GM12878 (cell line): ENCODE measurements at regions not wholly inside any gene's neighbourhood (a gene's known extent, or its start where the extent isn't known, plus 50 kb on each side); places are given as distances from the start of the nearest gene placed in this dataset.

Source experiments
- ATAC-seq: fragments of 200-7000 bp; cut with Tn5 transposase; 3 replicates; pipeline ENCODE4 v1.9.1; 2020; ENCODE audit warnings: mild to moderate bottlenecking, moderate library complexity
- BruUV-seq: library from RNA; stranded (reverse); fragments of 400-500 nt; replicated peaks from 2 replicates; lab custom pipeline; 2021; lab: Mats Ljungman, UMichigan
- CTCF ChIA-PET: fragments of 300-600 bp; sonication (Branson Sonifier 250); formaldehyde crosslinking; extraction: SDS; loops from one replicate; lab custom pipeline; 2021; ENCODE audit warnings: inconsistent platforms; lab: Yijun Ruan, JAX
- POLR2A ChIA-PET: fragments of 350-600 bp; formaldehyde crosslinking; extraction: SDS; loops from one replicate; lab custom pipeline; 2021; ENCODE audit warnings: inconsistent platforms; lab: Charles Lee
- RAD21 ChIA-PET: fragments of 300-600 bp; sonication (Branson Sonifier 250); formaldehyde crosslinking; loops from one replicate; lab custom pipeline; 2023; ENCODE audit warnings: antibody characterized with exemption; ENCODE audit not compliant: unreplicated experiment; lab: Charles Lee
- SMC1A ChIA-PET: fragments of 300-600 bp; sonication (Branson Sonifier 250); formaldehyde crosslinking; loops from one replicate; lab custom pipeline; 2023; ENCODE audit not compliant: unreplicated experiment, uncharacterized antibody; lab: Charles Lee
- DNase-seq: peaks from one replicate; pipeline ENCODE4 v3.0.0-alpha.2; 2011; ENCODE audit warnings: low read depth, low spot score
- FAIRE-seq: peaks from 3 replicates; lab custom pipeline; 2011; peaks lifted over from hg19 to GRCh38; lab: Jason Lieb, UNC
- H2AFZ ChIP-seq: 2 replicates; pipeline ENCODE4 v1.6.0; 2011; ENCODE audit warnings: low read depth, low read length, control low read depth; ENCODE audit not compliant: control insufficient read depth
- H3K27ac ChIP-seq: 2 replicates; pipeline ENCODE4 v1.5.1; 2011; ENCODE audit warnings: control low read depth; ENCODE audit not compliant: control insufficient read depth, insufficient read depth
- H3K27me3 ChIP-seq, 2 experiments: replicated peaks in 1 of 2; 2 replicates each; pipeline versions ENCODE4 v1.6.0 to v1.6.1; 2011; ENCODE audit warnings: low read length in 1 of 2; ENCODE audit not compliant: control insufficient read depth in 2 of 2, insufficient read depth in 2 of 2
- H3K36me3 ChIP-seq, 2 experiments: 2 replicates each; pipeline ENCODE4 v1.5.1; 2011; ENCODE audit warnings: low read length in 1 of 2; ENCODE audit not compliant: control insufficient read depth in 2 of 2, insufficient read depth in 2 of 2
- H3K4me1 ChIP-seq: 2 replicates; pipeline ENCODE4 v1.6.1; 2011; ENCODE audit warnings: mild to moderate bottlenecking, low read length, moderate library complexity, mixed read lengths; ENCODE audit not compliant: control insufficient read depth, insufficient read depth
- H3K4me2 ChIP-seq: 2 replicates; pipeline ENCODE4 v1.6.0; 2011; ENCODE audit warnings: control low read depth; ENCODE audit not compliant: control insufficient read depth, insufficient read depth
- H3K4me3 ChIP-seq: fragments of 200-600 bp; sonication (generic); 2 replicates; pipeline ENCODE4 v1.5.1; 2016
- H3K79me2 ChIP-seq: 2 replicates; pipeline ENCODE4 v1.6.0; 2011; ENCODE audit warnings: low read length; ENCODE audit not compliant: control insufficient read depth, insufficient read depth
- H3K9ac ChIP-seq: 2 replicates; pipeline ENCODE4 v1.8.0; 2011; ENCODE audit warnings: low read length, control low read depth, mixed read lengths; ENCODE audit not compliant: control insufficient read depth, insufficient read depth
- H3K9me3 ChIP-seq: replicated peaks from 3 replicates; pipeline ENCODE4 v1.5.1; 2011; ENCODE audit warnings: mild to moderate bottlenecking, low read length; ENCODE audit not compliant: control insufficient read depth, insufficient read depth
- H4K20me1 ChIP-seq: 2 replicates; pipeline ENCODE4 v1.6.0; 2011; ENCODE audit not compliant: control insufficient read depth, insufficient read depth
- BCLAF1 ChIP-seq: fragments of 450-650 bp; IDR thresholded peaks from 2 replicates; pipeline ENCODE4 v1.6.1; 2017; ENCODE audit warnings: antibody characterized with exemption, mild to moderate bottlenecking, moderate library complexity
- CBX3 ChIP-seq: fragments of 200-600 bp; sonication (generic); IDR thresholded peaks from 2 replicates; pipeline ENCODE4 v1.6.1; 2016; ENCODE audit warnings: low read depth, borderline replicate concordance
- CHD1 ChIP-seq: IDR thresholded peaks from 2 replicates; pipeline ENCODE4 v1.6.1; 2012; ENCODE audit warnings: low read depth, low read length, improper control_type of control experiment
- CHD2 ChIP-seq: IDR thresholded peaks from 2 replicates; pipeline ENCODE4 v1.6.1; 2011; ENCODE audit warnings: low read depth, low read length, improper control_type of control experiment, borderline replicate concordance
- ELK1 ChIP-seq: IDR thresholded peaks from 2 replicates; pipeline ENCODE4 v1.6.1; 2012; ENCODE audit warnings: low read depth, low read length, improper control_type of control experiment
- ETV6 ChIP-seq, 2 experiments: fragments of 450-650 bp in 1 of 2; IDR thresholded peaks in 1 of 2; conservative IDR thresholded peaks in 1 of 2; 2 replicates each; pipeline ENCODE4 v1.6.1; 2014; ENCODE audit warnings: antibody characterized with exemption in 1 of 2, borderline replicate concordance in 1 of 2, low read depth in 1 of 2, mild to moderate bottlenecking in 1 of 2, moderate library complexity in 1 of 2
- KAT2A ChIP-seq: conservative IDR thresholded peaks from 2 replicates; pipeline ENCODE4 v1.6.1; 2011; ENCODE audit warnings: low read depth, low read length; ENCODE audit not compliant: control insufficient read depth
- KDM1A ChIP-seq: fragments of 200-600 bp; sonication (generic); IDR thresholded peaks from 2 replicates; pipeline ENCODE4 v1.6.1; 2016; ENCODE audit warnings: borderline replicate concordance
- RBBP5 ChIP-seq: fragments of 200-600 bp; sonication (generic); conservative IDR thresholded peaks from 2 replicates; pipeline ENCODE4 v1.6.1; 2016
- SMAD5 ChIP-seq: IDR thresholded peaks from 2 replicates; pipeline ENCODE4 v1.6.1; 2016; ENCODE audit warnings: antibody characterized with exemption, low read depth
- SREBF2 ChIP-seq: IDR thresholded peaks from 2 replicates; pipeline ENCODE4 v1.6.1; 2012; ENCODE audit warnings: mild to moderate bottlenecking, low read length
- STAT1 ChIP-seq: fragments of 450-650 bp; conservative IDR thresholded peaks from 2 replicates; pipeline ENCODE4 v1.6.1; 2014; ENCODE audit warnings: antibody characterized with exemption, mild to moderate bottlenecking
- STAT3 ChIP-seq: IDR thresholded peaks from 2 replicates; pipeline ENCODE4 v1.6.1; 2011; ENCODE audit warnings: low read depth, low read length, improper control_type of control experiment
- ZSCAN29 ChIP-seq: fragments of 450-650 bp; IDR thresholded peaks from 2 replicates; pipeline ENCODE4 v1.6.1; 2017; ENCODE audit warnings: mild to moderate bottlenecking, moderate library complexity
- ZZZ3 ChIP-seq: IDR thresholded peaks from 2 replicates; pipeline ENCODE4 v1.6.1; 2011; ENCODE audit warnings: low read depth; ENCODE audit not compliant: control insufficient read depth, insufficient read length
- WGBS: methylation state at CpG from one replicate; pipeline ENCODE4 v1.1.6; 2016; ENCODE audit warnings: low lambda C conversion rate; ENCODE audit not compliant: insufficient replicate concordance, insufficient coverage; ENCODE audit errors: missing lambda C conversion rate; 5-methylcytosine and 5-hydroxymethylcytosine counted together
- in situ Hi-C: fragments of 300-500 bp; cut with MboI; formaldehyde crosslinking; loops from 9 replicates; pipeline ENCODE4 v1.14.3; 2018; ENCODE audit warnings: mixed read lengths
- intact Hi-C: fragments of 100-400 bp; cut with micrococcal nuclease; formaldehyde crosslinking; loops from one replicate; pipeline ENCODE4 v1.14.2; 2022; ENCODE audit not compliant: unreplicated experiment

GRCh38 chr10:32143302-32143847 lies 87.2 kb upstream of the KIF5B start:
- DNase-seq (no peak), ATAC-seq (no peak), FAIRE-seq (no peak)
- BruUV-seq, result no TSS peak
- H3K9me3 ChIP-seq, result no peaks in the 10 kb centered on the region
- no peaks in the 10 kb centered on the region for H3K79me2 ChIP-seq
- no peak overlapping the region for H3K4me2 ChIP-seq
- H3K27me3 ChIP-seq, result no peaks in the 10 kb centered on the region
- no peaks in the 10 kb centered on the region for H3K4me1 ChIP-seq
- in situ Hi-C loops, result no loop called here
- H3K36me3 ChIP-seq, result no peaks in the 10 kb centered on the region
- TF ChIP-seq KAT2A (no peak), RBBP5 (no peak), ETV6 (conservative IDR thresholded peaks at IDR 0.05 in 1 of 2, IDR thresholded peaks at IDR 0.05 in 1 of 2; ENCODE audit: borderline replicate concordance in 1 of 2, low read depth in 1 of 2) (no peak), CHD2 (no peak)
- TF ChIP-seq, all 136 proteins: peak for 0
- no peak overlapping the region for H2AFZ ChIP-seq
- no peak overlapping the region for H3K4me3 ChIP-seq
- SMC1A ChIA-PET, result no interaction called here
- H3K27ac ChIP-seq, result no peak overlapping the region
- POLR2A ChIA-PET, result interaction anchor here (0.6 kb wide), 1 partner anchor 34 kb away, joined by 3 read pairs; no protein-coding TSS in a partner anchor
- WGBS, result 71% methylated on average over 7 of the region's 7 CpGs
- CTCF ChIA-PET, result no interaction called here
- intact Hi-C loops, result no loop called here
- H3K9ac ChIP-seq, result no peak overlapping the region
- H4K20me1 ChIP-seq, result no peaks in the 10 kb centered on the region
- RAD21 ChIA-PET, result no interaction called here

GRCh38 chr10:32142646-32143045 lies 86.4 kb upstream of the KIF5B start:
- no peak for DNase-seq
- Histone ChIP-seq H2AFZ (no peak overlapping the region), H3K4me3 (no peak overlapping the region), H3K4me2 (no peak overlapping the region), H4K20me1 (no peaks in the 10 kb centered on the region), H3K36me3 (no peaks in the 10 kb centered on the region), H3K79me2 (no peaks in the 10 kb centered on the region), H3K27ac (no peak overlapping the region), H3K9me3 (no peaks in the 10 kb centered on the region), H3K9ac (no peak overlapping the region), H3K27me3 (no peaks in the 10 kb centered on the region), H3K4me1 (no peaks in the 10 kb centered on the region)
- RAD21 ChIA-PET, result no interaction called here
- BruUV-seq, result no TSS peak
- SMC1A ChIA-PET, result interaction anchor here (1.0 kb wide), 1 partner anchor 281 kb away, joined by 3 read pairs; no protein-coding TSS in a partner anchor
- no peak for FAIRE-seq
- POLR2A ChIA-PET, result no interaction called here
- TF ChIP-seq BCLAF1 (no peak), ZSCAN29 (no peak), SMAD5 (no peak), STAT3 (no peak), KDM1A (no peak), SREBF2 (no peak), ELK1 (no peak), STAT1 (no peak), CBX3 (no peak), CHD1 (no peak), ZZZ3 (no peak)
- intact Hi-C loops, result no loop called here
- no peak for ATAC-seq
- in situ Hi-C loops, result no loop called here
- WGBS, result 30% methylated on average over 2 of the region's 2 CpGs
- CTCF ChIA-PET, result no interaction called here
